ENCODE measurements at regions not wholly inside any gene's neighbourhood (a gene's known extent, or its start where the extent isn't known, plus 50 kb on each side); places are given as distances from the start of the nearest gene placed in this dataset.

DNA sequence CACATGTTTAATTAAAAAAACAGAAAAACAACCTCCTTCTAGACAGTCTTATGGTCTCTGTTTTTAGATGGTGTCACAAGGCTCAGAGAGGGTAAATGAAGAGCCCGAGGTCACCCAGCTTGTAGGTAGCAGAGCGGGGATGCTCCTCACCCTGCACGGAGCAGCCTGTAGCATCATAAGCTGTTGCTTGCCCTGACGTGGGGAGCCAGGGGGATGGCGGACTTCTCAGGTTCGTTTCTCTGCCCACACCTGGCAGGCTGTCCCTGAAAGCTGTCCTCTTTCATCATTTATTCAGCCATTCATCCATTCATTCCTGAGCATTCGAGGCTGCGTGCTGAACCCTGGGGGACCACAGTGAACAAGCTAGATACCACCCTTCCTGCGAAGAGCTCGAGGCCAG is 75.7 kb upstream of the KSR1 start:
- TF ChIP-seq, protein P1, sequence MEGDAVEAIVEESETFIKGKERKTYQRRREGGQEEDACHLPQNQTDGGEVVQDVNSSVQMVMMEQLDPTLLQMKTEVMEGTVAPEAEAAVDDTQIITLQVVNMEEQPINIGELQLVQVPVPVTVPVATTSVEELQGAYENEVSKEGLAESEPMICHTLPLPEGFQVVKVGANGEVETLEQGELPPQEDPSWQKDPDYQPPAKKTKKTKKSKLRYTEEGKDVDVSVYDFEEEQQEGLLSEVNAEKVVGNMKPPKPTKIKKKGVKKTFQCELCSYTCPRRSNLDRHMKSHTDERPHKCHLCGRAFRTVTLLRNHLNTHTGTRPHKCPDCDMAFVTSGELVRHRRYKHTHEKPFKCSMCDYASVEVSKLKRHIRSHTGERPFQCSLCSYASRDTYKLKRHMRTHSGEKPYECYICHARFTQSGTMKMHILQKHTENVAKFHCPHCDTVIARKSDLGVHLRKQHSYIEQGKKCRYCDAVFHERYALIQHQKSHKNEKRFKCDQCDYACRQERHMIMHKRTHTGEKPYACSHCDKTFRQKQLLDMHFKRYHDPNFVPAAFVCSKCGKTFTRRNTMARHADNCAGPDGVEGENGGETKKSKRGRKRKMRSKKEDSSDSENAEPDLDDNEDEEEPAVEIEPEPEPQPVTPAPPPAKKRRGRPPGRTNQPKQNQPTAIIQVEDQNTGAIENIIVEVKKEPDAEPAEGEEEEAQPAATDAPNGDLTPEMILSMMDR (IDR thresholded peaks at IDR 0.05): no peak
- Mint-ChIP-seq H3K27ac (ENCODE audit: unreplicated experiment) (peak overlapping the region; percentile 95), H3K27me3 (ENCODE audit: low read depth) (no peaks in the 10 kb centered on the region), H3K4me1 (ENCODE audit: low read depth) (peaks cover 68% of the 10 kb centered on the region), H3K4me3 (ENCODE audit: unreplicated experiment) (peak overlapping the region; percentile 60), H3K9me3 (ENCODE audit: low read depth) (peaks cover 4% of the 10 kb centered on the region), H3K36me3 (ENCODE audit: low read depth) (no peaks in the 10 kb centered on the region)
- peak; percentile 54 for DNase-seq (ENCODE audit: low spot score)

DNA sequence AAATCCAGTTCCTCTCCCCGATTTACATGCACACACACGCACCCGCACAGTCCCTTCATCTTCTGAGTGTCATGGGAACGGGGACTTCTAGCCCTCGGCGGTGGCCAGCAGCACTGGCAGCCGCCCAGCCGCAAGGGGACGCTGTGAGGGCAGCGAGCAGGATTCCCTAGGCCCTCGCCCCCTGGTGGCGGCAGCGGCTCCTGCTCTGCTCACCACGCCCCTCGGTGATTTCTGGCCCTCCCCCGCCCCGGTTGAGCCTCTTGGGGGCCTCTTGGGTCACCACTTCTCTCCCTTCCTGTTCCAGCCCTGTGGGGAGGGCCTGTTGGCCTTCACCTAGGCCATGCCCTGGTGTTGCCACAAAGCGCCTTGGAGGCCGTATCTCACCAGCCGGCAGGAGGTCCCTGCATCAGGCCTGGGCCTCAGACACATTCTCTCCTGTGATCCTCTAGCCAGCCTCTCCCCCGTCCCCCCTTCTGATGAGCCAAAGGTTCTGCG is 75.2 kb upstream of the KSR1 start:
- Mint-ChIP-seq H3K27ac (ENCODE audit: unreplicated experiment) (peak overlapping the region; percentile 70), H3K4me3 (ENCODE audit: unreplicated experiment) (no peak overlapping the region), H3K27me3 (ENCODE audit: low read depth) (no peaks in the 10 kb centered on the region), H3K36me3 (ENCODE audit: low read depth) (no peaks in the 10 kb centered on the region), H3K9me3 (ENCODE audit: low read depth) (peaks cover 4% of the 10 kb centered on the region), H3K4me1 (ENCODE audit: low read depth) (peaks cover 68% of the 10 kb centered on the region)
- peak; percentile 89 for DNase-seq (ENCODE audit: low spot score)
- TF ChIP-seq, protein P1 (IDR thresholded peaks at IDR 0.05): peak; percentile 95

DNA sequence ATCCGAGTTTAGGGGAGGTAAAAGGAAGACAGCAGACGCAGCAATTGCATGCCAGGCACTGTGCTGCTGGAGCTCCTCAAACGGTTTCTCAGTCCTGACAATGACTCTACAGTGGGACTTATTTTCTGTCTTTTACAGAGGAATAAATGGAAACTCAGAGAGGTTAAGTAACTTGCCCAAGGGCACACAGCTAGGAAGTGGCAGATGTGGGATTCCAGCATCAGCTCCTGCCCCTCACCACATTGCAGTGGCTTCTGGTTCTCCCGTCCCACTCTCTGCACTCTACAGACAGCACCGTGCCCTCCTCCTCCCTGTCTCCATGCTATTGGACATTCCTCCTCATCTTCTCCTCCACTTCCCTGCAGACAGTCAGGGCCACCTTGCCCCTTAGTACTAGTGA is 74.2 kb upstream of the KSR1 start:
- TF ChIP-seq, protein P1 (IDR thresholded peaks at IDR 0.05): no peak
- Mint-ChIP-seq H3K27ac (ENCODE audit: unreplicated experiment) (peak overlapping the region; percentile 83), H3K27me3 (ENCODE audit: low read depth) (no peaks in the 10 kb centered on the region), H3K4me1 (ENCODE audit: low read depth) (peaks cover 59% of the 10 kb centered on the region), H3K36me3 (ENCODE audit: low read depth) (no peaks in the 10 kb centered on the region), H3K9me3 (ENCODE audit: low read depth) (peaks cover 3% of the 10 kb centered on the region), H3K4me3 (ENCODE audit: unreplicated experiment) (no peak overlapping the region)
- DNase-seq (ENCODE audit: low spot score): peak; percentile 50

DNA sequence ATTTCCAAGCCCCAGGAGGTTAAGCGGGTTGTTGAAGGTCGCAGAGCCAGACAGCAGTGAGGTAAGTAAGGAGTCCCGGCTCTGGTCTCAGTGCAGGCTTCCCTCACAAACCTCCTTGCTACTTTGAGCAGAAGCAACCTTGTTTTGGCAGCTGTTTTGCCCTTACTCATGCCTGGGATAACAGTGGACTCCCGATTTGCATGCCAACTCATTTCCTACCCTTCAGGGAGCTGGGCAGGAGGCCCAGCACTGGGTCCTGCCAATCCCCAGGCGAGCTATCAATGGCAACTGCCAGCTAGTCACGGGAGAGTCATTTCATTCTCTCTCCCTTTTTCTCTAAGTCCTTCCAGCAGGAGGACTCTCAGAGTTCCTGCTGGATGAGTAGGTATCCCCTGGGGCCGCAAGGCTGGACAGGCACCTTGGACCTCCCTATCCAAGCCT is 72.0 kb upstream of the KSR1 start:
- H3K27me3 Mint-ChIP-seq (ENCODE audit: low read depth): no peaks in the 10 kb centered on the region
- TF ChIP-seq, protein P1 (IDR thresholded peaks at IDR 0.05): peak; percentile 61
- H3K9me3 Mint-ChIP-seq (ENCODE audit: low read depth): no peaks in the 10 kb centered on the region
- H3K4me3 Mint-ChIP-seq (ENCODE audit: unreplicated experiment): no peak overlapping the region
- DNase-seq (ENCODE audit: low spot score): peak; percentile 81
- H3K4me1 Mint-ChIP-seq (ENCODE audit: low read depth): peaks cover 47% of the 10 kb centered on the region
- H3K36me3 Mint-ChIP-seq (ENCODE audit: low read depth): no peaks in the 10 kb centered on the region
- H3K27ac Mint-ChIP-seq (ENCODE audit: unreplicated experiment): peak overlapping the region; percentile 92

DNA sequence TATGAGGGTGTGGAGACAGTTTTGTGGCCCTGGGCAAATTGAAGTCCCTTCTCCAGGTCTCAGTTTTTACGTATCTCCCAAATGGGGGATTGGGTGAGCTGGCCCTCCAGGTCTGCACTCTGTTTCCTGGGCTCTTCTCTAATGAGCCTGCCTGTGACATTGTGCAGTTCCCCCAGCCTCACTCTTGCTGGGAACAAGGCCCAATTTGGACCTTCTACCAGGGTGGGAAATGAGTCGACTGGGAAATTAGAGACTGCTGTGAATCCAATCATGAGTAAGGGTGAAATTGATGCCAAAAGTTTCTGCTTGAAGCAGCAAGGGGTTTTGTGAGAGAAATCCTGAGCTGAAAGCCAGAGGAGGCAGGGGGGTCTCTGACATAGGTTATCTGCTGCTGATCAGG is 71.5 kb upstream of the KSR1 start:
- no peak for DNase-seq (ENCODE audit: low spot score)
- Mint-ChIP-seq H3K4me1 (ENCODE audit: low read depth) (peaks cover 43% of the 10 kb centered on the region), H3K27me3 (ENCODE audit: low read depth) (no peaks in the 10 kb centered on the region), H3K9me3 (ENCODE audit: low read depth) (no peaks in the 10 kb centered on the region), H3K27ac (ENCODE audit: unreplicated experiment) (peak overlapping the region; percentile 92), H3K36me3 (ENCODE audit: low read depth) (no peaks in the 10 kb centered on the region), H3K4me3 (ENCODE audit: unreplicated experiment) (no peak overlapping the region)
- TF ChIP-seq, protein P1 (IDR thresholded peaks at IDR 0.05): peak; percentile 14

Measured in chondrocyte (in vitro differentiated cells).